Stimulated activated CD4-positive, alpha-beta T cell treated with anti-CD3 and anti-CD28 coated beads, Interleukin-4, amount 100 ng/mL, for 48 hours (primary cell): ENCODE measurements at regions not wholly inside any gene's neighbourhood (a gene's known extent, or its start where the extent isn't known, plus 50 kb on each side); places are given as distances from the start of the nearest gene placed in this dataset.

ENCODE experiments used
- DNase-seq, 2 donors: peaks; one replicate each; pipeline ENCODE4 v3.0.0-alpha.2; 2020; ENCODE audit warnings: low read depth in 2 of 2

GRCh38 chr2:18651842-18652774 lies 62.7 kb upstream of the NT5C1B start:
- no peak for DNase-seq

GRCh38 chr2:18650221-18650620 lies 60.9 kb upstream of the NT5C1B start:
- no peak for DNase-seq

GRCh38 chr2:18649502-18650135 lies 60.2 kb upstream of the NT5C1B start:
- no peak for DNase-seq

GRCh38 chr2:18648161-18648560 lies 58.8 kb upstream of the NT5C1B start:
- DNase-seq = no peak

- DNase-seq = no peak
Measured at GRCh38 chr2:18647731-18648130, 58.4 kb upstream of the NT5C1B start.

DNA sequence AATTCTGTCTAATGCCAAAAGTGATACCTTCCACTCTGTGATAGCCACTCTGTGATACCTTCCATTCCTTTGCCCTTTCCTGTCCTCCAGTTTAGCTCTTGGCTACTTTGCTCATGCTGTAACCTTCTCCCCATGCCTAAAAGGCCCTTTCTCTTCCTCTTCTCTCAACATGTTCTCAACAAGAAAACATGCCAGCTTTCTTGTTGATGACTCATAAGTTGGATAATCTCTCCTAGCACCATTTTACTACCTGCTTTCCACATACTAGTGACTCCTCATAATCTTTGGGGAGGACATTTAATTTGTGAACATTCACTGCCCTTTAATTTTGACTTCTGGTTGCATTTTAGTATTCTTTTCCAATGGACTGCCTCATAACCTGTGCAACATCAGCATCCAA lies 55.9 kb upstream of the NT5C1B start:
- no peak for DNase-seq

GRCh38 chr2:18644115-18644462 lies 54.7 kb upstream of the NT5C1B start:
- DNase-seq = no peak

DNA sequence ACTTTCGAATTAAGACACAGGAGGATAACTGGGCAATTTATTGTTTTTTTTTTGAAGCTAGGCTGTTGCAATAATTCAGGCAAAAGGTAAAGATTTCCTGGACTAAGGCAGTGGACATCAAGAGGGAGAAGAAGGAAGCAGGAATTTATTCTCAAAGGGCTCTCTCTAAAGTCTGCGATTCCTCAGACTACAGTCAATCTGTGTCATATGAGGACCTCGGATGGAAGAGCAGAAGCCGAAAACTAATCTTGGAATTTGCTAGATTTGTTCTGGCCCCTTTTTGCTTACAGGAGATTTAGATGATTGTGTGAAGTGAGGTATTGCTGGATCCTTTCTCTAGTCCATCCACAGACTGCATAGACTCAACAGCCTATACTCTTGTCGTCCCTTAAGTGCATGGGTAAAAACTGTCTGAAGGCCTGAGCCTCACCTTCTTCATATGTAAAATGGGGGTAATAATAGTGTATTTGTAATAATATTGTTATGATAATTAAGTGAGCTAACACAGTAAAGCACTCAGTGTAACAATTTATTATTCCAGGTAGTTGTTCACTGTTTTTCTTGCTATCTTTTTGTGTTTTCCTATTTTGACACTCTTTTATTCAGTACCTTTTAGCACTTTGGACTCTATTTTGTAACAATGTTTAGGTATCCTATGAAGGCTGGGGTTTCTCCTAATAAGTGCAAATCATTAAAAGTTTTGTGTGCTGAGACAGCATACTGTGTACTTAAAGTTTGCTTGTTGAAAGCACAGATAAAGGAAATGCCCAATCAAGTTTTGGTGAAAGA lies 54.2 kb upstream of the NT5C1B start:
- DNase-seq = no peak

GRCh38 chr2:18641823-18642222 lies 52.5 kb upstream of the NT5C1B start:
- DNase-seq = no peak

DNA sequence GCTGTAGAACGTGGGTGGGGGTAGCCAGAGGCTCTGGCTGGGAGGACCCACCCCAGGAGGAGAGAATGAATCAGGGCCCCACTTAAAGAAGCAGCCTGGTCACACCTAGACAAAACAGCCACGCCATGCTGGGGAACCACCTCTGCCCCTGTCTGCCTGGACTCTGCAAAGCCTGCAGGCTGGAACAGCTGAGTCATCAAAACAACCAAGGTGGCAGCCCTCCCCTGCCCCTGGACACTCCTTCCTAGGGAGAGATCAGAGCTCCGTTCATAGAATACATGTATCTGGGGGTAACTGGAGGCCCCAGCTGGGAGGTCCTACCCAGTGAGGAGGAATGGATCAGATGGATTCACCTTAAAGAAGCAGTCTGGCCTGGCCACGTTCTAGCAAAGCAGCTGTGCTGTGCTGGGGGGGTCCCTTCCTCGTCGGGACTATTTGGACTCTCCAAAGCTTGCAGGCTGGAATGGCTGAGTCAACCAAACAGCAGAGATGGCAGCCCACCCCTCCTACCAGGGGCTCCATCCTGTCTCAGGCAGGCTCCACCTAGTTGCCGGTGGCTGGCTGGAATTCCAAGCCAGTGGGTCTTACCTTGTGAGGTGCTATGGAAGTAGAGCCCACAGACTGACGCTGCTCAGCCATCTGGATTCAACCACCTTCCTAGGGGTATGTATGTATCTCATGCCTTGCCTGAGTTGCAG lies 50.5 kb upstream of the NT5C1B start:
- no peak for DNase-seq
